ENCODE measurements at regions not wholly inside any gene's neighbourhood (a gene's known extent, or its start where the extent isn't known, plus 50 kb on each side); places are given as distances from the start of the nearest gene placed in this dataset.

DNA sequence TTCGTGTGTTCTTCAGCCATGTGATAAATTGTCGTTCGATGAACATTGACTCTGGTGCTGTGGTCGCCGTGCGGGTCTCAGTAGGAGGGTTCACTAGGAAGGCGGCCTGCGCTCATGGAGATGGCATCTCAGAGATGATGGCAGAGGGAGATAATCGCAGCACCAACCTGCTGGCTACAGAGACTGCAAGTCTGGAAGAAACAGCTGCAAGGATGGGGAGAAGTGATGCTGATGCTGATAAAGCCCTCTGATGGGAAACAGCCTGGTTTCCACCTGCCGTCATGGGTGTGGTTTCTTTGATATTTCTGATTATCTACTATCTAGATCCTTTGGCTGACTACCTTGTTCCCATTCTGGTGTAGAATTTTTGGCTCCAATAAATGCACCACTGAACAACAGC is 130.5 kb upstream of the ANKRD30A start:
- Histone ChIP-seq H3K79me2 (ENCODE audit: control insufficient read depth, insufficient read depth, low read length) (no peaks in the 10 kb centered on the region), H3K4me1 (ENCODE audit: control insufficient read depth, low read depth, low read length) (no peaks in the 10 kb centered on the region), H3K9ac (ENCODE audit: low read length) (no peak overlapping the region), H3K36me3 (ENCODE audit: control insufficient read depth, insufficient read depth, low read length) (no peaks in the 10 kb centered on the region), H3K79me1 (ENCODE audit: low read length) (no peaks in the 10 kb centered on the region), H3K4ac (ENCODE audit: low read depth, low read length) (no peak overlapping the region), H3K23ac (ENCODE audit: low read length) (no peak overlapping the region), H2AK5ac (ENCODE audit: low read length) (no peak overlapping the region), H4K5ac (ENCODE audit: low read length) (no peak overlapping the region), H3K4me2 (ENCODE audit: low read length) (no peak overlapping the region), H3K27me3 (ENCODE audit: insufficient read depth, low read length, poor library complexity) (no peaks in the 10 kb centered on the region), H2BK5ac (ENCODE audit: low read length) (no peak overlapping the region), H3K56ac (ENCODE audit: low read length) (no peak overlapping the region), H3K27ac (ENCODE audit: low read depth, low read length) (no peak overlapping the region), H3K4me3 (ENCODE audit: low read length) (no peak overlapping the region), H3K18ac (ENCODE audit: low read length) (no peak overlapping the region), H2BK120ac (ENCODE audit: low read depth, low read length) (no peak overlapping the region), H2BK15ac (replicated peaks; ENCODE audit: low read depth) (no peak overlapping the region), H4K8ac (ENCODE audit: low read depth, low read length) (no peak overlapping the region)
- WGBS (ENCODE audit: extremely low coverage, insufficient coverage, low lambda C conversion rate): no CpG with 5 or more reads among the region's 10 CpGs
- no peak for DNase-seq

DNA sequence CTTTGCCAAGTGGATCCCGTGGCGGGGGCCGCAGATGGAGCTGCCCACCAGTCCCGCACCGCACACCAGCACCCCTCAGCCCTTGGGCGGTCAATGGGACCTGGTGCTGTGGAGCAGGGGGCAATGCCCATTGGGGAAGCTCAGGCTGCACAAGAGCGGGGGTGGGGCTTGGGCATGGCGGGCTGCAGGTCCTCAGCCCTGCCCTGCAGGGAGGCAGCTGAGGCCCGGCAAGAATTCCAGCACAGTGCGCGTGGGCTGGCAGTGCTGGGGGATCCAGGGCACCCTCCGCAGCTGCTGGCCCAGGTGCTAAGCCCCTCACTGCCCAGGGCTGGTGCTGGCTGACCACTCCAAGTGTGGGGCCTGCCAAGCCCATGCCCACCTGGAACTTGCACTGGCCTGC is 136.2 kb upstream of the ANKRD30A start:
- H3K4me2 ChIP-seq (ENCODE audit: low read length): no peak overlapping the region
- H3K36me3 ChIP-seq (ENCODE audit: control insufficient read depth, insufficient read depth, low read length): no peaks in the 10 kb centered on the region
- no peak overlapping the region for H3K18ac ChIP-seq (ENCODE audit: low read length)

DNA sequence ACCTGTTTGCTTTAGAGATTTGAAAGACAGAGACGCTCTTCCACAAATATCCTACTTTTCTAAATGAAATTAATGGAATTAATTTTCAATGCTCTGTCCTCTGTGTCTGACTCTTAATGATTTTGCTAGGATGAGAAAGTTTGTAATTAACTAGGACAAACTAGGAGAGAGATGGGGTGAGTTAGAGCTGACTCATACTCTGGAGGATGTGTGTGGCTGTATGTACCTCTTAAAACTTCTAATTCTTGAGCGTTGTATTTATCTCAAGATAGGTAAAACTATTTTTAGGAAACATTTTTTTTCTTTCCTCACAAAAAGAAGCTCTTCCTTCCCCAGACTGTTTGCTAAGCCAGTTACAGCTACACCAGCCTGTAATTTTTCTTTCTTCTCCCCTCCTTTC is 178.8 kb upstream of the ANKRD30A start:
- no peaks in the 10 kb centered on the region for H3K36me3 ChIP-seq (ENCODE audit: control insufficient read depth, insufficient read depth, low read length)
- H3K4ac ChIP-seq (ENCODE audit: low read depth, low read length): no peak overlapping the region
- no peak for DNase-seq
- H4K5ac ChIP-seq (ENCODE audit: low read length): no peak overlapping the region
- H3K23ac ChIP-seq (ENCODE audit: low read length): no peak overlapping the region
- H3K9ac ChIP-seq (ENCODE audit: low read length): no peak overlapping the region
- no peak overlapping the region for H3K4me2 ChIP-seq (ENCODE audit: low read length)
- no peaks in the 10 kb centered on the region for H3K4me1 ChIP-seq (ENCODE audit: control insufficient read depth, low read depth, low read length)
- no peak overlapping the region for H3K4me3 ChIP-seq (ENCODE audit: low read length)
- no peak overlapping the region for H2BK120ac ChIP-seq (ENCODE audit: low read depth, low read length)
- no peaks in the 10 kb centered on the region for H3K79me2 ChIP-seq (ENCODE audit: control insufficient read depth, insufficient read depth, low read length)
- H3K56ac ChIP-seq (ENCODE audit: low read length): no peak overlapping the region
- no CpG with 5 or more reads among the region's 2 CpGs for WGBS (ENCODE audit: extremely low coverage, insufficient coverage, low lambda C conversion rate)
- H2BK5ac ChIP-seq (ENCODE audit: low read length): no peak overlapping the region
- no peak overlapping the region for H3K18ac ChIP-seq (ENCODE audit: low read length)
- H3K79me1 ChIP-seq (ENCODE audit: low read length): no peaks in the 10 kb centered on the region
- H2AK5ac ChIP-seq (ENCODE audit: low read length): no peak overlapping the region
- no peak overlapping the region for H3K27ac ChIP-seq (ENCODE audit: low read depth, low read length)
- H4K8ac ChIP-seq (ENCODE audit: low read depth, low read length): no peak overlapping the region
- H3K27me3 ChIP-seq (ENCODE audit: insufficient read depth, low read length, poor library complexity): no peaks in the 10 kb centered on the region
- no peak overlapping the region for H2BK15ac ChIP-seq (replicated peaks; ENCODE audit: low read depth)

More for the DNA sequence above, 136.2 kb upstream of the ANKRD30A start:
- H3K4me3 ChIP-seq (ENCODE audit: low read length): no peak overlapping the region
- H3K56ac ChIP-seq (ENCODE audit: low read length): no peak overlapping the region
- no peak overlapping the region for H3K23ac ChIP-seq (ENCODE audit: low read length)
- WGBS (ENCODE audit: extremely low coverage, insufficient coverage, low lambda C conversion rate): no CpG with 5 or more reads among the region's 12 CpGs
- no peaks in the 10 kb centered on the region for H3K4me1 ChIP-seq (ENCODE audit: control insufficient read depth, low read depth, low read length)
- no peak overlapping the region for H3K27ac ChIP-seq (ENCODE audit: low read depth, low read length)
- no peaks in the 10 kb centered on the region for H3K79me2 ChIP-seq (ENCODE audit: control insufficient read depth, insufficient read depth, low read length)
- H4K8ac ChIP-seq (ENCODE audit: low read depth, low read length): no peak overlapping the region
- no peak overlapping the region for H2AK5ac ChIP-seq (ENCODE audit: low read length)
- no peak for DNase-seq
- H3K27me3 ChIP-seq (ENCODE audit: insufficient read depth, low read length, poor library complexity): no peaks in the 10 kb centered on the region
- H3K9ac ChIP-seq (ENCODE audit: low read length): no peak overlapping the region
- no peak overlapping the region for H2BK120ac ChIP-seq (ENCODE audit: low read depth, low read length)
- no peaks in the 10 kb centered on the region for H3K79me1 ChIP-seq (ENCODE audit: low read length)
- no peak overlapping the region for H2BK5ac ChIP-seq (ENCODE audit: low read length)
- H3K4ac ChIP-seq (ENCODE audit: low read depth, low read length): no peak overlapping the region
- no peak overlapping the region for H2BK15ac ChIP-seq (replicated peaks; ENCODE audit: low read depth)
- no peak overlapping the region for H4K5ac ChIP-seq (ENCODE audit: low read length)

DNA sequence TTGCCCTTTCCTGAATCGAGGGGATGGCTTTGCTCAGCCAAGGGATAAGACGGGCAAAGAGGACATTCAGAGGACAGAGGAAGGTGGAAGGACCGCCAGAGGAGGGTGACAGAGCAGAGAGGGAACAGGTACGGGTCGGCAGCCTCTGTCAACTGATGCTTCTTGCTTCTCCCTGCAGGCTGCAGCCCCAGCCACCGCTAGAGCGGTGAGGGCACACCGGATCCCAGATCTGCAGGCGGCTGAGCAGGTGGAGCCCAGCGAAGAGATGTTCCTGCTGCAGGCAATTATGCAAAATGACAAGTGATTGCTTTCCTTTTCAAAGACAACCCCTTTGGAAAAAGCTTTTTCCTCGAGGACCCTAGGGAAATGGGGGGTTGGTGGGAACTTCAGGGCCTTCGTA is 181.9 kb upstream of the ANKRD30A start:
- Histone ChIP-seq H4K8ac (ENCODE audit: low read depth, low read length) (no peak overlapping the region), H3K27ac (ENCODE audit: low read depth, low read length) (no peak overlapping the region), H2BK15ac (replicated peaks; ENCODE audit: low read depth) (no peak overlapping the region), H3K4me3 (ENCODE audit: low read length) (no peak overlapping the region), H3K4ac (ENCODE audit: low read depth, low read length) (no peak overlapping the region), H3K36me3 (ENCODE audit: control insufficient read depth, insufficient read depth, low read length) (no peaks in the 10 kb centered on the region), H3K4me1 (ENCODE audit: control insufficient read depth, low read depth, low read length) (no peaks in the 10 kb centered on the region), H3K4me2 (ENCODE audit: low read length) (no peak overlapping the region), H3K9ac (ENCODE audit: low read length) (no peak overlapping the region), H3K79me1 (ENCODE audit: low read length) (no peaks in the 10 kb centered on the region), H2AK5ac (ENCODE audit: low read length) (no peak overlapping the region), H3K79me2 (ENCODE audit: control insufficient read depth, insufficient read depth, low read length) (no peaks in the 10 kb centered on the region), H3K18ac (ENCODE audit: low read length) (no peak overlapping the region), H3K27me3 (ENCODE audit: insufficient read depth, low read length, poor library complexity) (no peaks in the 10 kb centered on the region), H3K56ac (ENCODE audit: low read length) (no peak overlapping the region), H2BK120ac (ENCODE audit: low read depth, low read length) (no peak overlapping the region), H3K23ac (ENCODE audit: low read length) (no peak overlapping the region), H2BK5ac (ENCODE audit: low read length) (no peak overlapping the region), H4K5ac (ENCODE audit: low read length) (no peak overlapping the region)
- DNase-seq: no peak
- no CpG with 5 or more reads among the region's 12 CpGs for WGBS (ENCODE audit: extremely low coverage, insufficient coverage, low lambda C conversion rate)

DNA sequence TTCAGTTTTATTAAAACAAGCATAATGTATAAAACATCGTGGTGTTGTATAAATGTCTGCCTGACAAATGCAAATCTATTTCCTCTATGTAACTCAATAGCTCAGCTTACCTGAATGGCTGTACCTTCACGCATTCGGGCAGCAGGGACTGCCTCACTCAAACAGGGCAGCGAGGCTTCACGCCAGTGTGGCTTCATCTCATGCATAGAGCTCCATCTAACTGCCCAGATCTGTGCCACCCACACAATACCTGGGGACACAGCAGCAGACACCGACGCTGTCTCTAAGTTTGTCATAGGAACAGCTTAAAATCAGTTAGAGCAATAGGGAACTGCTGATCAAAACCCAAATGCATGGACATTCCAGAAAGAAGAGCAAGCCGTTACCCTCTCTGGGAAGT is 182.8 kb upstream of the ANKRD30A start:
- Histone ChIP-seq H3K4me2 (ENCODE audit: low read length) (no peak overlapping the region), H3K79me2 (ENCODE audit: control insufficient read depth, insufficient read depth, low read length) (no peaks in the 10 kb centered on the region), H2BK15ac (replicated peaks; ENCODE audit: low read depth) (no peak overlapping the region), H4K5ac (ENCODE audit: low read length) (no peak overlapping the region), H4K8ac (ENCODE audit: low read depth, low read length) (no peak overlapping the region), H3K4me1 (ENCODE audit: control insufficient read depth, low read depth, low read length) (no peaks in the 10 kb centered on the region), H3K36me3 (ENCODE audit: control insufficient read depth, insufficient read depth, low read length) (no peaks in the 10 kb centered on the region), H3K23ac (ENCODE audit: low read length) (no peak overlapping the region), H3K79me1 (ENCODE audit: low read length) (no peaks in the 10 kb centered on the region), H3K9ac (ENCODE audit: low read length) (no peak overlapping the region), H2AK5ac (ENCODE audit: low read length) (no peak overlapping the region), H2BK5ac (ENCODE audit: low read length) (no peak overlapping the region), H3K56ac (ENCODE audit: low read length) (no peak overlapping the region), H3K27me3 (ENCODE audit: insufficient read depth, low read length, poor library complexity) (no peaks in the 10 kb centered on the region), H3K18ac (ENCODE audit: low read length) (no peak overlapping the region), H3K27ac (ENCODE audit: low read depth, low read length) (no peak overlapping the region), H3K4ac (ENCODE audit: low read depth, low read length) (no peak overlapping the region), H3K4me3 (ENCODE audit: low read length) (no peak overlapping the region), H2BK120ac (ENCODE audit: low read depth, low read length) (no peak overlapping the region)
- no peak for DNase-seq
- WGBS (ENCODE audit: extremely low coverage, insufficient coverage, low lambda C conversion rate): no CpG with 5 or more reads among the region's 8 CpGs

DNA sequence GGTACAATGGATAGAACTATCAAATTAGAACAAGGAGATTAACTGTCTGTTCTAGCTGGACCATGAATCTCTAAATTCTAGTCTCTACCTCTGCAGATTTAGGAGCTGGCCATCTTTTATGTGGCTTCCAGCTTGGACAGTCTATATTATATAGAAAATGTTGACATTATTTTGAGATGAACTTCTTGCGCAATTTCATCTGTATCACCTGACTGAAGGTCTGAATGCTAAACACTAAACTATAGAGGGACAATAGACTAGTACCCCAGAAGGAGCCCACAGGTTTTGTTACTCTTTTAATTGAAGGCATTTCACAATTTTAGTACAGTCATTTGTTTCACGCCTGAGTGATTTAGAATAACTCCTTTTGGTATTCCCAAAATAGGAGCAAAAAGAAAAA is 222.4 kb upstream of the ANKRD30A start:
- H4K5ac ChIP-seq (ENCODE audit: low read length): no peak overlapping the region
- H3K18ac ChIP-seq (ENCODE audit: low read length): no peak overlapping the region
- no peaks in the 10 kb centered on the region for H3K4me1 ChIP-seq (ENCODE audit: control insufficient read depth, low read depth, low read length)
- H3K79me2 ChIP-seq (ENCODE audit: control insufficient read depth, insufficient read depth, low read length): no peaks in the 10 kb centered on the region
- H4K8ac ChIP-seq (ENCODE audit: low read depth, low read length): no peak overlapping the region
- no peak overlapping the region for H3K23ac ChIP-seq (ENCODE audit: low read length)
- H2BK15ac ChIP-seq (replicated peaks; ENCODE audit: low read depth): no peak overlapping the region
- H3K4me3 ChIP-seq (ENCODE audit: low read length): no peak overlapping the region
- no peak overlapping the region for H3K4ac ChIP-seq (ENCODE audit: low read depth, low read length)
- no peak overlapping the region for H3K56ac ChIP-seq (ENCODE audit: low read length)
- no peak overlapping the region for H2BK5ac ChIP-seq (ENCODE audit: low read length)
- H3K4me2 ChIP-seq (ENCODE audit: low read length): no peak overlapping the region
- no peak overlapping the region for H3K27ac ChIP-seq (ENCODE audit: low read depth, low read length)
- no peaks in the 10 kb centered on the region for H3K27me3 ChIP-seq (ENCODE audit: insufficient read depth, low read length, poor library complexity)
- H3K79me1 ChIP-seq (ENCODE audit: low read length): no peaks in the 10 kb centered on the region
- no CpG with 5 or more reads among the region's 2 CpGs for WGBS (ENCODE audit: extremely low coverage, insufficient coverage, low lambda C conversion rate)
- no peak overlapping the region for H2AK5ac ChIP-seq (ENCODE audit: low read length)
- H3K9ac ChIP-seq (ENCODE audit: low read length): no peak overlapping the region
- H3K36me3 ChIP-seq (ENCODE audit: control insufficient read depth, insufficient read depth, low read length): no peaks in the 10 kb centered on the region
- no peak overlapping the region for H2BK120ac ChIP-seq (ENCODE audit: low read depth, low read length)
- no peak for DNase-seq
